ENCODE measurements at regions not wholly inside any gene's neighbourhood (a gene's known extent, or its start where the extent isn't known, plus 50 kb on each side); places are given as distances from the start of the nearest gene placed in this dataset.
"Not testable (repeated sequence)": the region's sequence is repeated elsewhere in the genome, so short reads cannot be mapped to it uniquely, and the experiment has no call there.

DNA sequence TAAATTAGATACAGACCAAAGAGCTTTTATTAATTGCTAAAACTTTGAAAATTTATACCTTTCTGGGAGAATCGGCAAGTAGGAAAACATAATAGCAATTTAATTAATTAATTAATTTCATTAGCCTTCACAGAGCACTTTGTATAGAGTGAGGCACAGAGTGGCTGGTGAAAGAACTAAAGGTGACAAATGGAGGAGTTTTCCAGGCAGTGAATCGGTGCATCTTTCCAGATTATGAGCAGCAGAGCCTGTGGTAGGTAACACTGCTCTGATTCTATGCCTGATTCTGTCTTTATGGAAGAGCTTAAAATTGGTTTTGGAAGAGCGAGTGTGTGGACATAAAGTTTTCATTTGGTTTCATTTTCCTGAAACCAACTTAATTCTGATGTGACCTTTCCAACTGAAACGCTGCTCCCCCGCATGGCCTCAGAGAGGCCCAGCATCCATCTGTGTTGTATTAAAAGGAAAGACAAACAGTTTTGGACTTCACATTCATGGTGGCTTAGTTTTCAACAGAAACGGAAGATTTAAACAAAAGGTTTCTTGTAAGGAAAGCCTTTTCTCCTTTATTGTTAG is 188.9 kb upstream of the RPS23 start:
- DNase-seq: no peak

DNA sequence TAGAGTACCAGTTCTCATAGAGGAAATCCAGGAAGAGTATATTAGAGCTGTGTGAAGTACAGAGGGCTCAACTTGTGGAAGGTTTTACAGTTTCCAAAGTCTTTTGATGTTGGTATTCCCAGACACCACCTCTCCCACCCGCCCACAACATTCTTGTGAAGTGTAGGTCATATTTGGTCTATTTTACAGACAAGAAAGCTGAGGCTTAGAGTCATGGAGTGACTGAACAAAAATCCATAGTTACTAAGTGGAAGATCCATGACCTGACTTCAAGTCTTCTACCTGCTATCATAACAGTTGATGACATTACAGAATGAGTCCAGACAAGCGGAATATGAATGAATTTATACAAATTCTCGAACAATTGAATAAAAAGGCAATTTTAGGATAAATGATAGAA is 187.1 kb upstream of the RPS23 start:
- DNase-seq: no peak

DNA sequence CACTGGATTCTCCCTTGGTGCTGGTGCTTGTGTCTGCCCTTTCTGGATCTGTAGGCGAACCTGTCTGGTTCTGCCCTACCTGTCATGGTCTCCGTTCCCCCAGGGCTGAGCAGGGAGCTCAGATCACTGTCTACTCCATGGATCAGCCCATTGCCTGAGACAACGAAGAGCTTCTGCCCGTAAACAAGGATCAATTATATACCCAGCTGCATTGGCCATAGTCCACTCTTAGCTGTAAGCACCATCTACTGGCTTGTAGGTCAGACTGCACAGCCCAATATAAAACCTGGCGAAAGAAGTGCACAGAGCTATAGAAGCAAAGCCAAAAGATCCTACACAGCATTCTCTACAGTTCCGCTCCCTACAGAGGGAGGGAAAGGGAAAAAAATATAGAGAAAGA is 181.5 kb upstream of the RPS23 start:
- DNase-seq: no peak

DNA sequence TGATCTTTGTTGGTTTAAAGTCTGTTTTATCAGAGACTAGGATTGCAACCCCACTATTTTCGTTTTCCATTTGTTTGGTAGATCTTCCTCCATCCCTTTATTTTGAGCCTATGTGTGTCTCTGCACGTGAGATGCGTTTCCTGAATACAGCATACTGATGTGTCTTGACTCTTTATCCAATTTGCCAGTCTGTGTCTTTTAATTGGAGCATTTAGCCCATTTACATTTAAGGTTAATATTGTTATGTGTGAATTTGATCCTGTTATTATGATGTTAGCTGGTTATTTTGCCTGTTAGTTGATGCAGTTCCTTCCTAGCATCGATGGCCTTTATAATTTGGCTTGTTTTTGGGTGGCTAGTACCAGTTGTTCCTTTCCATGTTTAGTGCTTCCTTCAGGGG is 177.2 kb upstream of the RPS23 start:
- not testable (repeated sequence) for DNase-seq

DNA sequence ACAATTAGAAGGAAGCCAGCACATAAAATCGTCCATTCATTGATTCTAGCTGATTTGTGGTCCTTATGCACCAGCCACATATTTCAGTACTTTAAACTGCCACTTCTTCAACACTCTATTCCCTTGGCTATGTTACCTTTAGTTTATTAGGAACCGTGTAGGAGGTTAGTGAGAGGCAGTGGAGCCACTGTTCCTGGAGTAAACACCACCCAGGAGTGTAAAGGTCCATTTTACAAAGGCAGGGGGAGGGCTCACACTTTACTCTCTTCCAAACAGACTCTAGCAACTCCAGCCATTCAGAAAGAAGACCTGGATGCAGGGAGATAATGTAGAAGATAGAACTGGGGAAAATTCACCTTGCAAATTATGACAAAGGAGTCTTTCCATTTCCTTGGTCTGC is 170.2 kb upstream of the RPS23 start:
- DNase-seq: no peak

DNA sequence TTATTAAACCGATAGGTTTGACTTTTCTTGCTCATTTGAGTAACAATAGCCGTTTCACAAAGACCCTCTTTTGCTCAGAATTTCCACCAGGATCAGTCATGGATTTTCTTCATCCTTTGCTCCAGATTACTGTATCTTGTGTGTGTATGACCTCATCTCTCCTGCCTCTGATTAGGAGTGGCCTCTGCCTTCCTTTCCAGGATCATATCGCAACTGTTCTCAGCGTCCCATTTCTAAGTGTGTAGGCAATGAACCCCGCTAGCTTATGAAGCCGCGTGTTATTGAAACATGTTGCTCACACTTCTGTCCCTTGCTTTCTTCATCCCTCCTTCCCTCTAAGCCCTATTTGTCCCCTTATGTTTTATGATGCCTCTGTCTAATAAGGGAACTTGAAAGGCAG is 169.8 kb upstream of the RPS23 start:
- no peak for DNase-seq

DNA sequence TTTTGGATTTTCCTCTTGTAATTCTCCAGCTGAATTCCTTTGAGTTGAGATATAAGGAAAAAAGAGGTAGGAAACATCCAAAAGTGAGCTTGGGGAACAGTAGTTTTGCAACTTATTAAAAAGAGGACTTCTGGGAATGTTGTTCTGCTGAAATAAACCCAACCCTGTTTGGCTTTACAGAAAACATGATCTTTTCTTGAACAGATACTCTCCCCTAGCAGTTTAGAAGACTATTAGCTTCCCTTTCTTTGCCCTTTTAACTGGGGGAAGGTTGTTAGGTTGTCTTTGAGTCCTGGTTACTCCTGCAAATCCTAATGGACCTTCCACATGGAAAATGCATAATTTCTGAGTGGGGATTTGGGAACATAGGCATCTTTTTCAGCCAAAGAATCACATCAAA is 168.7 kb upstream of the RPS23 start:
- no peak for DNase-seq

DNA sequence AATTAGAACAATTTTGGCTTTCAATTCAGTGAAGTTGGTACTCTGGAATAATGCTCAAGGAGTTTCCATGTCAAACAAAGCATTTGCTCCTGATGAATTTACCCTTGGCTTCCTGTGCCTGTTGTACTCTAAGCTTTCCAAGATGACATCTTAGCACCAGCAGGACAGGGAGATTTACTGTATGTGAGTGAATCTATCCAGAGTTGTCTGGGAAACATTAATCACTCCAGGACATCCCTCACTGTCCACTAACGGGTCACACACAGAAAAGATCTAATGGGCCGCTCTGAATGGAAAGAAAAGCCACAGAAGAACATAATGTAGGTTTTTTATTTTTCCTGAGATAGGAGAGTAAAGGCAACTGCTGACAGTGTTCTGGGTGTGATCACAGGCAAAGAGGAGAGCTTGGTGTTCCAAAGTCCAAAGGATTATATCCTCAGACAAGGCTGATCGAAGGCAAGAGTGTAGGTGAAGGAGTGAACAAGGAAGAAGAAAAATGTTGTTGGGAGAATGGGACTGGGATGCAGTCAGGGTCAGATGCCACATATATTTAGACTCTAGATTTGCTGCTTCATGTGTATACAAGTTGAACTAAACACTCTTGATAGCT is 167.7 kb upstream of the RPS23 start:
- no peak for DNase-seq

DNA sequence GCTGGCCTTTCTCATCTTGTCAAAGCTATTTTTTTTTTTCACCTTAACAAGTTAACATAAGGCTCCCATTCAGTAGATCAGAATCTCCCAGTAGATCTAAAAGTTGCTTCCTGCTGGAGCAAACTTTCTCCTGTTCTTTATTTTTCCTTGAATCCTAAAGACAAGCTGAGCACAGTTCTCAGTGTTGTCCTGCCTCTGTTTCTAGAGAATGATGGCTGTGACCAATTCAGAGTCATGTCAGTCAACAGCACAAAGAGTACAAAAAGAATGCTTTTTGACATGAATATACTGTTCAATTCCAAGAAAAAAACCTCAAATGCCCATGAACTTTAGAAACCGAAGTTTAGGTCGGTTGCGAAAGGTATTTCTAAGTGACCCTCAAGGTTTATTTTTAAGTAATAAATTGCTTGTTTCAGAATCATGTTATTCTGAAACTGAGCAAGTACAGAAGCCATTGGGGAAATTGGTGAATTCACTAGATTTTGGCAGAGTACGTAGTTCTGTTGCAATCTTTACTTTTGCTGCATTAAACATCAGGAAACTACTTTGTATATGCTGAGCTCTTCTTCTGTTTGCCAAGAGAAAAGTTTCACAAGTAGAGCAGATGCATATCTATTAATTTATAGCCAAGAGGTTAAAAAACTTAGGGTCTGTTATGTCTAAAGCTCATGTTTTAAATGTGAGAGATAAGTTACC is 161.7 kb upstream of the RPS23 start:
- no peak for DNase-seq

DNA sequence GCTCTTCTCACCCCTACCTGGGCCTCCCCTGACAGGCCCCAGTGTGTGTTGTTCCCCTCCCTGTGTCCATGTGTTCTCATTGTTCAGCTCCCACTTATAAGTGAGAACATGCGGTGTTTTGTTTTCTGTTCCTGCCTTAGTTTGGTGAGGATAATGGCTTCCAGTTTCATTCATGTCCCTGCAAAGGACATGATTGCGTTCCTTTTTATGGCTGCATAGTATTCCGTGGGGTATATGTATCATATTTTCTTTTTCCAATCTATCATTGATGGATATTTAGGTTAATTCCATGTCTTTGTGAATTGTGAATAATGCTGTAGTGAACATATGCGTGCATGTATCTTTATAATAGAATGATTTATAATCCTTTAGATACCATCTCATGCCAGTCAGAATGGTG is 159.4 kb upstream of the RPS23 start:
- DNase-seq: not testable (repeated sequence)

DNA sequence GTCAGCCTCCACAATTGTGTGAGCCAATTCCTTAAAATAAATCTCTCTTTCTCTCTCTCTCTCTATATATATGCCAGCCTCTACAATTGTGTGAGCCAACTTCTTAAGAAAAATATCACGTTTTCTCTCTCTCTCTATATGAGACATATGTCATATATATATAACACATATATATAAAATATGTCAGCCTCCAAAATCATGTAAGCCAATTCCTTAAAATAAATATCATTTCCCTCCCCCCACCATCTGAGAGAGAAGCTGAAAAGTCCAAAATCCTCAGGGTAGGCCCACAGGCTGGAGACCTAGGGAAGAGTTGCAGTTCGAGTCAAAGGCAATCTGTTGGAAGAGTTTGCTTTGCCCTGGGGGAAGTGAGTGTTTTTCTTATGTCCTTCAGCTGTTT is 158.1 kb upstream of the RPS23 start:
- no peak for DNase-seq

DNA sequence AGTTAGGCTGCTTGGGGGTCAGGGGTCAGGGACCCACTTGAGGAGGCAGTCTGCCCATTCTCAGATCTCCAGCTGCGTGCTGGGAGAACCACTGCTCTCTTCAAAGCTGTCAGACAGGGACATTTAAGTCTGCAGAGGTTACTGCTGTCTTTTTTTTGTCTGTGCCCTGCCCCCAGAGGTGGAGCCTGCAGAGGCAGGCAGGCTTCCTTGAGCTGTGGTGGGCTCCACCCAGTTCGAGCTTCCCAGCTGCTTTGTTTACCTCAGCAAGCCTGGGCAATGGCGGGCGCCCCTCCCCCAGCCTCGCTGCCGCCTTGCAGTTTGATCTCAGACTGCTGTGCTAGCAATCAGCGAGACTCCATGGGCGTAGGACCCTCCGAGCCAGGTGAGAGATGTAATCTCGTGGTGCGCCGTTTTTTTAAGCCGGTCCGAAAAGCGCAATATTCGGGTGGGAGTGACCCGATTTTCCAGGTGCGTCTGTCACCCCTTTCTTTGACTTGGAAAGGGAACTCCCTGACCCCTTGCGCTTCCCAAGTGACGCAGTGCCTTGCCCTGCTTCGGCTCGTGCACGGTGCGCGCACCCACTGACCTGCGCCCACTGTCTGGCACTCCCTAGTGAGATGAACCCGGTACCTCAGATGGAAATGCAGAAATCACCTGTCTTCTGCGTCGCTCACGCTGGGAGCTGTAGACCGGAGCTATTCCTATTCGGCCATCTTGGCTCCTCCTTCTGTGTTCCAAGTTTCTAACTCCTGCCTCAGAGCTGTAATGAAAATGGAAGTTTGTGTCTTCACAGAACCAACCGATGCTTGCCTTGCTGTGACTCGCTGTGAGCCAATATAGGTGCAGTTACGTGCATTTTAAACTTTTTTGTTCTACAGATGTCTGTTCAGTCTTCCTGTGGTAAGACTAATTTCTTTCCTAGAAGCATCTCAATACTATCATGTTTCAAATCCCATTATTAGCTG is 156.8 kb upstream of the RPS23 start:
- not testable (repeated sequence) for DNase-seq

DNA sequence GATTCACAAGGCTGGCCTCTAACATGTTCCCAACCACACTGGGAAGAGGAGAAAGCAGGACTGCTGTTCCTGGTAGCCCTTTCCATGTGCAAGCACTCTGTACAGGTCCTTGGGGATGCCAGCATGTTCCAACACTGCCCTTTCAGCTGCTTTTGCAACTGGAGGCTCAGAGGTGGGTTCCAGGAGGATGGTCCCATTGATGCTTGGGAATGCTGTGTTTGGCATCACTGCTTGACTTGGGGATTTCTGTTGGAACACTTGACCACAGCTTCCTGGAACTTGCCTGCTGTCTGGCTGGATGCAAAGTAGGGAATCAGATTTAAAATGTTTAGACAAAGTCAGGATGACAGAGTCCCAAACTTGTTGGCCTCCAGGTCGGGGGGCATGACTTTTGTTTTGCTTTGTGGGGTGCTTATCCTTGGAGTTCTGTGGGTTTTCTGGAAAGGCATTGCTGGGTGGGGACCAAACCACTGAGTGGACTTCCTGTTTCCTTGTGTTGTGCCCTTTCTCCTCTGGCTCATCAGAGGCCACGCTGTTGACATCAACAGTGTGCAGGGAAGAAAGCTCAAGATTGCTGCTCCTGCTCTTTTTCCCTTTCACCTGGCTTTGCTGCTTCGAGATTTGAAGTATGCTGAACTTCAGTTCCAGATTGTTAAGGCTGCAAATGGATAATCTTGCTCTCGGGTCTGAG is 148.5 kb upstream of the RPS23 start:
- DNase-seq: no peak

DNA sequence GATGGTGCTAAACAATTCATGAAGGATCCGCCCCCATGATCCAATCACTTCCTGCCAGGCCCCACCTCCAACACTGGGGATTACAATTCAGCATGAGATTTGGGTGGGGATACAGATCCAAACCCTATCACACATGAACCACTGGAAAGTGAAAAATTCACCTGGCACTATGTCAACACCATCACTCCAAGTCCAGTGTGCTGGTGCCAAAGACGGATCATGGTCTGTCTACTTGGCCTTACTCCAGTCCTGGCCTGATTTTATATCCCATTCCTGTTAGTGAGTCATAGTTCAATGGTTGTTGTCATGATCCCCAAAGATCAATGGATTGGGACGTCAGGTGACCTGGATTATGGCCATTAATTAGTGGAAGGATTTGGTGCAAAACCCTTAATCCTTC is 147.4 kb upstream of the RPS23 start:
- no peak for DNase-seq

DNA sequence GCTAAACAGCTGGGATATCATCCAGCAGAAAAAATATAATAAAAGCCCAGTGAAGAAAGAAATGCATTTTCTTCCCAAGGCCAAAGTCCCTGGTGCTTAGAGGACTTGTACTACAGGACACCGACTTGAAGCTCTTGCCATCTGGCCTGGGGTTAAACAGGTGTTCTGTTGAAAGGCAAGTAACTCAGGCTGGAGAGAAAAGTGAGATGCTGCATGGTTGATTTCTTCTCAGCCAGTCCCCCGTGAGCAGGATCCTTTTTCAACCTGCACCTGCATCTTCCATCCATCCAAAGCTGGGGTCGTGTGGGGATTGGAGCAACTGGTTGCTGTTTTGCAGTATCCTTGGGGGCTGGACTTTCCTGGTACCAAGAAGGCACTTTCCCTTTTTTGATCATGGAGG is 146.1 kb upstream of the RPS23 start:
- DNase-seq: no peak

DNA sequence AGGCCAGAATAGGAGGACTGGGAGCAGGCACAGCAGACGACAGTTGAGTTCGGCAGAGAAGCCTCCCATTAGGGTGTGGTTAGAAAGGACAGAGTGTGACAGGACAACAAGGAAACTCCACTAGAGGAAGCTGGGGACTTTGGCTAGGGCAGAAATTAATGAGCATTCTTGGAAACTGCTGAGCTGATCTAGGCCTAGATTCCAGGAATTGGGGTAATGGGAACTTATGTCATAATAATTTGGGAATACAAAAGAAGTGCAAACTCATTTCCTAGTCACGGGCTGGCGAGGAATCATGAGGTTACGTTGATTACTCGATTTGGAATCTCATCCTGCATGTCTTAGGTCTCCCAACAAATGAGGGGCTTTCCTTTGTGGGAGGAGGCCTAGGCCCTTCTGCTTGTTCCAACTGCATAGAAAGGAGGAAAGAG is 144.6 kb upstream of the RPS23 start:
- no peak for DNase-seq

DNA sequence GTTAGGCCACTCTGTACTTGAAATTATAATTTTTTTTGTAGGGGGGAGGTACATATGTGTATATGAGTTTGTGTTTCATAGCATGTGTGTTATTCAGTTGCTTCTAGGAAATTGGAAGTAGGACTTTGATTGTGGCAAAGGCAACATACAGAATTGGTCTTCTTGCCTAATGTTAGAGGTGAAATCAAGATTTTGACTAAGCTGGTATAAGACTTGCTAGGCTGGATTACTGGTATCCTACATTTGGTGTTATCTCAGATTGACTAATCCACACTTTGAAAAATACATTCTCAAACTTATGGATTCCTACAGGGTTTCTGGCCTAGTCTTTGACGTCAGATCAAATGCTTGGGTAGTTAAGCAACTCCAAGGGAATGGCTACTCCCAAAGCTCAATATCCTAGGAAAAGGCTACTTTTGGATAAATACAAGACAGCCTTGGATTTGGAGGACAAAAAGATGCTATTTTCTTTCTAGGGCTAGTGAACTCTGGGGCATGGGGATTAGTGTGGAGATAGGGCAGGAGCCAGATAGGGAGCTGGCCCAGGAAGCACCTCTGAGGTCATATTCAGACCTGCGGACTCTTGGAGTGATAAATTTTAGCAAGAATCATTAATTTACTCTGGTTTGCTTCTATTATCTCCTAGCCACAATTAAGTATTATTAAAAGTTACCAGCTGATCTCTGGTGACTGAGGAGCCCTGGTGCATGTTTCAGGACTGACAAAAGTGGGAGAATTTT is 144.0 kb upstream of the RPS23 start:
- no peak for DNase-seq

DNA sequence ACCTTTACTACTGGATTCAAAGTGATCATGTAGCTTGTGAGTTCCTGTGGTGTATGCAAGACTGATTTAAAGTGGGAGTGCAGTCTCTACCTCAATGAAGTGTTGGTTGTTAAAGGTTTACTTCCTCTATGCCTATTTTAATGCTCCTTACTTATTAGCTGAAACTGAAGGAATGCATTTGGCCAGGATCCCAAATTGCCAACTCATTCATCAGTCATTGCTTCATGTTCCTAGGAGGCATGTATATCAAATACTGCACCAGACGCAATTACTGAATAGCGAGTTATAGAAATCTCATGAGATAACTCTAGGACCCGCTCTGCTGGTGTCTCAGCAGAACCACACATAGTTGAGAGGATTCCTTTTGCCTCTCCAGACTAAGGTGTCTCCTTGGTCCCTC is 143.0 kb upstream of the RPS23 start:
- DNase-seq: no peak

DNA sequence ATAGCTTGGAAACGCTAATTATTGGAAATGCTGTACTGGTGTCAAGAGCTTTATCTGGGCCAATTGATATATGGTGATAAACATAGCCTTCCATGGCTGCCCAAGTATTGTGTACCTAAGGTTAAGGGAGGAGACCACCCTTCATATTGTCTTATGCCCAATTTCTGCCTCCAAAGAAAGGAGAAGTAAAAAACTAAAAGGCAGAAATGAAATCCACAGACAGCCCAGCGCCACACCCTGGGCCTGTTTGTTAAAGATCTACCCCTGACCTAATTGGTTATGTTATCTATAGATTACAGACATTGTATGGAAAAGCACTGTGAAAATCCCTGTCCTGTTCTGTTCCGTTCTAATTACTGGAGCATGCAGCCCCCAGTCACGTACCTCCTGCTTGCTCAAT is 142.4 kb upstream of the RPS23 start:
- DNase-seq: not testable (repeated sequence)

DNA sequence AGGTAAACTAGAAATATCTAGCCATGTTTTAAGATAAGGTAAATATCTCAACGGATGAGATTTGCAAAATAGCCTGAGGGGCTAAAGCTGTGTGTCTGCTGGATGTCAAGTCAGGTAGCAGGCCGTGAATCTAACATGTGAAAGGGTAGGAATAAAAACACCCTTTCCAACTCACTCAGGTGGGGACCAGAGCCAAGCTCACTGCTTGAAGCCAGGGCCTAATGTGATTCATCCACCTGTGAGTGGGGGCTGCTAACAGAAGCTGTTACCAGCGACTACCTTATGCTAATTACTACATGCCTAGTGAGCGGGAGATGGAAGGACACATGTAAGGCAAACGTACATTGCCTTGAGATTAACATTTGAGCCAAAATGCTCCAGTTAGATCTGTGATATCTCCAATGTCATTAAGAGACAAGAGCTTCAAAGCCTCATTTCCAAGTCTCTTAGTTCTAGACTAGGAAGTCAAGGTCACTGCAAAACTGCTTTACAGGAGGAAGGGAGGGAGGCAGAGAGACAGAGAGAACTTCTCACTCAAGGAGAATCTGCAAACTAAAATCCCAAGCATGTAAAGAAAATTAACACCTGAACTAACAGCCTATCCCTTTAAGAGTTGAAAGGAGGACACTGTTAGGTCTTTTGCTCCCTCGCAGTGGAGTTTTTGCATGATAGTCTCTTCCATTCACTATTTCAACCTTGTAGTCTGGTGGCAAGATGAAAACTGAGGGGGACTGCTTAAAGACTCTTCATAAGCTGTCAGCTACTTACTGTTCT is 141.6 kb upstream of the RPS23 start:
- no peak for DNase-seq

DNA sequence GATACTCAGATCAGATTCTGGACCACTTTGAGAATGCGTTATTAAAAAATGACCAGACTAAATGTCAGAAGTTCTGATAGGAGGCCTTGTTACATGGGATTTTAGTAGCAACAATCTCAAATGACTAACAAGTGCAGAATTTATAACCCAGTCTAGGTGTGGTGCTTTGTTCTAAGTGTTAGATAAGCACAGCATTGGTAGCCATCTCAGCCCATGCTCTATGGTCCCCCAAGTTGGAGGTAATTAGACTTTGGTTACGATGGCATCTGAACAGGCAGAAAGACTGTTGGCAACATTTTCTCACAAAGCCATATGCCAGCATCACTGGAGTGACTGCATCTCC is 140.4 kb upstream of the RPS23 start:
- DNase-seq: no peak

All from activated effector memory CD4-positive, alpha-beta T cell treated with Interleukin-2 at 50 U/mL for 16 hours (primary cell).